Calu3 (cell line): ENCODE measurements at regions not wholly inside any gene's neighbourhood (a gene's known extent, or its start where the extent isn't known, plus 50 kb on each side); places are given as distances from the start of the nearest gene placed in this dataset.

Experiments used
- BruUV-seq: library from RNA; stranded (reverse); fragments of 400-500 nt; replicated peaks from 2 replicates; lab custom pipeline; 2021; lab: Mats Ljungman, UMichigan
- CTCF ChIA-PET: fragments of 300-600 bp; sonication (Branson Sonifier 250); formaldehyde crosslinking; loops from one replicate; lab custom pipeline; 2022; ENCODE audit warnings: antibody characterized with exemption; lab: Charles Lee
- DNase-seq: peaks from one replicate; pipeline ENCODE4 v3.0.0; 2022
- H3K27ac Mint-ChIP-seq: one replicate; pipeline ENCODE4 v1.8.0; 2022; ENCODE audit warnings: mixed read lengths; ENCODE audit not compliant: unreplicated experiment
- H3K27me3 Mint-ChIP-seq: one replicate; pipeline ENCODE4 v1.8.0; 2022; ENCODE audit warnings: mixed read lengths; ENCODE audit not compliant: unreplicated experiment
- H3K36me3 Mint-ChIP-seq: one replicate; pipeline ENCODE4 v1.8.0; 2022; ENCODE audit warnings: mild to moderate bottlenecking, moderate library complexity, mixed read lengths; ENCODE audit not compliant: insufficient read depth, unreplicated experiment
- H3K4me1 Mint-ChIP-seq: one replicate; pipeline ENCODE4 v1.8.0; 2022; ENCODE audit warnings: mild to moderate bottlenecking, low read depth, mixed read lengths; ENCODE audit not compliant: unreplicated experiment
- H3K4me3 Mint-ChIP-seq: one replicate; pipeline ENCODE4 v1.8.0; 2022; ENCODE audit warnings: mild to moderate bottlenecking, low read depth, moderate library complexity, mixed read lengths; ENCODE audit not compliant: unreplicated experiment
- H3K9me3 Mint-ChIP-seq: one replicate; pipeline ENCODE4 v1.8.0; 2022; ENCODE audit warnings: low read depth, mixed read lengths; ENCODE audit not compliant: unreplicated experiment
- intact Hi-C: fragments of 100-400 bp; cut with micrococcal nuclease; formaldehyde crosslinking; loops from one replicate; pipeline ENCODE4 v1.10.0; 2022; ENCODE audit not compliant: unreplicated experiment
- TF ChIP-seq, protein P1 (sequence below): fragments of 200-600 bp; IDR thresholded peaks from one replicate; pipeline ENCODE4 v1.8.0; 2022; ENCODE audit warnings: antibody characterized with exemption; ENCODE audit not compliant: unreplicated experiment

DNA sequence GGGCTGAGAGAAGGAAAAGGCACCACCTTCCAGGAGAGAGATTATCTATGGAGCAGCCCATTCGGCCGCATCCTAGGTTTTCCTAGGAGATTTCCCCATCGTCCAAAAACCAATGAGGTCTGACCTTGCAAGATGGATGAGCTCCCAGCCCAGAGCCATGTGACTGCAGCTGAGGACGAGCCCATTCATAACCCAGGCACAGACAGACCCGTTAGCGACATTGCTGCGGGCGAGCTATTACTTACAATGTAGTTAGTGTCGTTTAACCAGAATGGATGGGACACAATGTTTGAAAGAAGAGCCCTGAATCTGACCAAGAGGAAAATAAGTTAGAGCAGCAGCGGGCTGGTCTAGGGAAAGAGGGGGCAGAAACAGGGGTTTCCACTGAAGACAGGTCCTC lies 395.9 kb upstream of the CADM1 start:
- Mint-ChIP-seq H3K4me1 (no peaks in the 10 kb centered on the region), H3K9me3 (peaks cover 2% of the 10 kb centered on the region), H3K36me3 (no peaks in the 10 kb centered on the region), H3K27me3 (no peaks in the 10 kb centered on the region), H3K4me3 (no peak overlapping the region), H3K27ac (no peak overlapping the region)
- TF ChIP-seq, protein P1, sequence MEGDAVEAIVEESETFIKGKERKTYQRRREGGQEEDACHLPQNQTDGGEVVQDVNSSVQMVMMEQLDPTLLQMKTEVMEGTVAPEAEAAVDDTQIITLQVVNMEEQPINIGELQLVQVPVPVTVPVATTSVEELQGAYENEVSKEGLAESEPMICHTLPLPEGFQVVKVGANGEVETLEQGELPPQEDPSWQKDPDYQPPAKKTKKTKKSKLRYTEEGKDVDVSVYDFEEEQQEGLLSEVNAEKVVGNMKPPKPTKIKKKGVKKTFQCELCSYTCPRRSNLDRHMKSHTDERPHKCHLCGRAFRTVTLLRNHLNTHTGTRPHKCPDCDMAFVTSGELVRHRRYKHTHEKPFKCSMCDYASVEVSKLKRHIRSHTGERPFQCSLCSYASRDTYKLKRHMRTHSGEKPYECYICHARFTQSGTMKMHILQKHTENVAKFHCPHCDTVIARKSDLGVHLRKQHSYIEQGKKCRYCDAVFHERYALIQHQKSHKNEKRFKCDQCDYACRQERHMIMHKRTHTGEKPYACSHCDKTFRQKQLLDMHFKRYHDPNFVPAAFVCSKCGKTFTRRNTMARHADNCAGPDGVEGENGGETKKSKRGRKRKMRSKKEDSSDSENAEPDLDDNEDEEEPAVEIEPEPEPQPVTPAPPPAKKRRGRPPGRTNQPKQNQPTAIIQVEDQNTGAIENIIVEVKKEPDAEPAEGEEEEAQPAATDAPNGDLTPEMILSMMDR = no peak
- CTCF ChIA-PET = no interaction called here
- no peak for DNase-seq
- intact Hi-C loops = loop anchor here (2.0 kb wide), 1 partner anchor 177 kb away; no protein-coding TSS in a partner anchor
- no TSS peak for BruUV-seq

DNA sequence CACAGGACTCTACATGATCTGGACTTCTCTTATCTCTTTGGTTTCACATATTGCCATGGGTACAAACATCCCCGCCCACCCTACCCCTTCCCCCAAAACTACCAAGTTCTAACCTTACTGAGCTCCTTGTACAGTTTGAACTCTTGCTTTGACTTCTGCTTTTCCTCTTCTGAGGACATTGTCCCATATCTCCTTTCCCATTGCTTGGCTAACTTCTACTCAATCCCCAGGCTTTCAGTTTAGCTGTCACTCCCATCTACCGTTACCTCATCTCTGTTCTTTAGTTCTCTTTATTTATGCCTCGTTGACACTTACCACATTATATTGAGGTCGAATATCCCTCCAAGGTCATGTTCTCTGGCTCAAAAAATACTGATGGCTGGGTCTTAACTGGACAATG lies 393.5 kb upstream of the CADM1 start:
- H3K27ac Mint-ChIP-seq = no peak overlapping the region
- H3K4me3 Mint-ChIP-seq = no peak overlapping the region
- intact Hi-C loops = no loop called here
- DNase-seq = no peak
- no peaks in the 10 kb centered on the region for H3K27me3 Mint-ChIP-seq
- no peaks in the 10 kb centered on the region for H3K4me1 Mint-ChIP-seq
- H3K36me3 Mint-ChIP-seq = no peaks in the 10 kb centered on the region
- H3K9me3 Mint-ChIP-seq = peaks cover 2% of the 10 kb centered on the region
- CTCF ChIA-PET = no interaction called here
- BruUV-seq = no TSS peak
- TF ChIP-seq, protein P1 = no peak

DNA sequence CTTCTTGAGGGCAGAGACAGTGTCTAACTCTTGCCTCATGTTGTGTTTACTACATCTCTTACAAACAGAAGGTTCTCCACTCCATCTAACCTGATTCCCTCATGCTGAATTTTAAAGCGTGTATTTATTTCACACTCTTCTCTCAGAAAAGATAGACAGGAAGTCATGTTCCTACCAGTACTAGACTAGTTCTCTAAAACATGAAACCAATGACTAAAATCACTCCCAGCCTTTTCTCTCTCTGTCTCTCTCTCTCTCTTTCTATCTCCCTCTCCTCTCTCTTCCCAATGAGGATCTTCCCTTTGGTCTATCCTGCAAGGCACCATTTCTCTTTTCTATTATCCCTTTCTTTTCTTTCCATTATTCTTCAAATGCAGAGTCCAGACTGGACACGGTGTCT lies 391.9 kb upstream of the CADM1 start:
- H3K27ac Mint-ChIP-seq = no peak overlapping the region
- no peaks in the 10 kb centered on the region for H3K36me3 Mint-ChIP-seq
- no peak for DNase-seq
- CTCF ChIA-PET = no interaction called here
- intact Hi-C loops = no loop called here
- H3K9me3 Mint-ChIP-seq = peaks cover 2% of the 10 kb centered on the region
- TF ChIP-seq, protein P1 = no peak
- H3K27me3 Mint-ChIP-seq = no peaks in the 10 kb centered on the region
- H3K4me3 Mint-ChIP-seq = no peak overlapping the region
- no TSS peak for BruUV-seq
- no peaks in the 10 kb centered on the region for H3K4me1 Mint-ChIP-seq

DNA sequence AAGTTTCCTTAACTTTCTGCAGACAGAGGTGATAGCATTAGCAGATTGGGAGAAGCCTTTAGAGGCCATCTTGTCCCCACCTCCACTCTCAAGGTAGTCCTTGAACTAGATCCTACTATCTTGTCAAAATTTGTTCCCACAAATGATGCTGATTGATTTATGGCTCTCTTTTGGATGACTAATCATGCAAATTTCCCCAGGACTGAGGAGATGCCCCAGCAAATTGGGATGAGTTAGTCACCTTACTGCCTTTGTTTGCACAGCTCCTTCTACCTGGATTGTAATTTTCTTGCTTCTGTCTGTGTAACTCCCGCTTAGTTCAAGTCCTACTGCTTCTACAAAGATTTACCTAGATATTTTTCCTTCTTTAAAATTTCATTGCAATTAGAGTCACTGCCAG lies 391.4 kb upstream of the CADM1 start:
- Mint-ChIP-seq H3K4me3 (no peak overlapping the region), H3K27ac (no peak overlapping the region), H3K27me3 (no peaks in the 10 kb centered on the region), H3K36me3 (no peaks in the 10 kb centered on the region), H3K4me1 (no peaks in the 10 kb centered on the region), H3K9me3 (peaks cover 5% of the 10 kb centered on the region)
- intact Hi-C loops = no loop called here
- DNase-seq = no peak
- BruUV-seq = no TSS peak
- CTCF ChIA-PET = no interaction called here
- TF ChIP-seq, protein P1 = no peak
